DMS 273 (cell line): ENCODE measurements at regions not wholly inside any gene's neighbourhood (a gene's known extent, or its start where the extent isn't known, plus 50 kb on each side); places are given as distances from the start of the nearest gene placed in this dataset.
A peak's percentile ranks its signal among the peaks of the same experiment; 100 is the strongest.
"Not testable (repeated sequence)": the region's sequence is repeated elsewhere in the genome, so short reads cannot be mapped to it uniquely, and the experiment has no call there.

Source experiments
- DNase-seq: peaks from one replicate; lab custom pipeline; 2025; ENCODE audit not compliant: unreplicated experiment; lab: John Stamatoyannopoulos, UW

GRCh38 chr19:34871911-34872310 is 54.8 kb upstream of the ZNF30 start:
- not testable (repeated sequence) for DNase-seq

GRCh38 chr19:34867631-34868030 is 59.1 kb upstream of the ZNF30 start:
- no peak for DNase-seq

- not testable (repeated sequence) for DNase-seq
Measured at GRCh38 chr19:34865225-34865624, 61.5 kb upstream of the ZNF30 start.

GRCh38 chr19:34859823-34860736 is 66.6 kb upstream of the ZNF30 start:
- DNase-seq, result not testable (repeated sequence)

- not testable (repeated sequence) for DNase-seq
Measured at GRCh38 chr19:34859325-34859724, 67.4 kb upstream of the ZNF30 start.

- no peak for DNase-seq
Measured at GRCh38 chr19:34856052-34856451, 70.7 kb upstream of the ZNF30 start.

- DNase-seq, result no peak
Measured at GRCh38 chr19:34853369-34853768, 73.3 kb upstream of the ZNF30 start.

GRCh38 chr19:34852669-34853068 is 74.0 kb upstream of the ZNF30 start:
- DNase-seq, result no peak

- no peak for DNase-seq
Measured at GRCh38 chr19:34851277-34851804, 75.4 kb upstream of the ZNF30 start.

- DNase-seq, result no peak
Measured at GRCh38 chr19:34847393-34847792, 74.4 kb upstream of the ZNF599 start.

- DNase-seq, result no peak
Measured at GRCh38 chr19:34844277-34844676, 71.3 kb upstream of the ZNF599 start.

GRCh38 chr19:34841780-34842179 is 68.8 kb upstream of the ZNF599 start:
- peak; percentile 5 for DNase-seq

GRCh38 chr19:34838753-34839431 is 65.9 kb upstream of the ZNF599 start:
- DNase-seq, result peak; percentile 39

- DNase-seq, result peak; percentile 22
Measured at GRCh38 chr19:34838248-34838647, 65.2 kb upstream of the ZNF599 start.

GRCh38 chr19:34837262-34837661 is 64.2 kb upstream of the ZNF599 start:
- peak; percentile 72 for DNase-seq

- DNase-seq, result no peak
Measured at GRCh38 chr19:34835631-34836351, 62.8 kb upstream of the ZNF599 start.

GRCh38 chr19:34834472-34835061 is 61.6 kb upstream of the ZNF599 start:
- DNase-seq, result no peak

- DNase-seq, result no peak
Measured at GRCh38 chr19:34832581-34833112, 59.6 kb upstream of the ZNF599 start.

- no peak for DNase-seq
Measured at GRCh38 chr19:34831714-34832113, 58.7 kb upstream of the ZNF599 start.

GRCh38 chr19:34828156-34828555 is 55.1 kb upstream of the ZNF599 start:
- no peak for DNase-seq

GRCh38 chr19:34825212-34825611 is 52.2 kb upstream of the ZNF599 start:
- DNase-seq, result no peak
